Cardiac muscle cell (in vitro differentiated cells and primary cell): ENCODE measurements at regions not wholly inside any gene's neighbourhood (a gene's known extent, or its start where the extent isn't known, plus 50 kb on each side); places are given as distances from the start of the nearest gene placed in this dataset.

Experiments
- DNase-seq, 2 donors: peaks; one replicate each; pipeline versions ENCODE4 v3.0.0 to v3.0.0-alpha.2; 2010 to 2017; ENCODE audit warnings: low read depth in 1 of 2, low spot score in 1 of 2
- H3K27ac ChIP-seq: fragments of 200-600 bp; sonication (generic); 2 replicates; pipeline ENCODE4 v1.5.1; 2016
- H3K27me3 ChIP-seq: fragments of 200-600 bp; sonication (generic); 2 replicates; pipeline ENCODE4 v1.6.0; 2016; ENCODE audit warnings: control low read depth
- H3K36me3 ChIP-seq: fragments of 200-600 bp; sonication (generic); 2 replicates; pipeline ENCODE4 v1.5.1; 2016; ENCODE audit warnings: control low read depth
- H3K4me1 ChIP-seq: fragments of 200-600 bp; sonication (generic); 2 replicates; pipeline ENCODE4 v1.8.1; 2017; ENCODE audit warnings: low read depth, mild to moderate bottlenecking, mixed run types
- H3K4me3 ChIP-seq: fragments of 200-600 bp; sonication (generic); 2 replicates; pipeline ENCODE4 v1.5.1; 2016; ENCODE audit warnings: mild to moderate bottlenecking
- H3K9me3 ChIP-seq: fragments of 200-600 bp; sonication (generic); 2 replicates; pipeline ENCODE4 v1.5.1; 2017; ENCODE audit warnings: low read depth, mild to moderate bottlenecking, control low read depth
- TF ChIP-seq, protein P1 (sequence below): IDR thresholded peaks from 2 replicates; pipeline ENCODE4 v1.5.1; 2012; ENCODE audit warnings: low read depth, mild to moderate bottlenecking, low read length

DNA sequence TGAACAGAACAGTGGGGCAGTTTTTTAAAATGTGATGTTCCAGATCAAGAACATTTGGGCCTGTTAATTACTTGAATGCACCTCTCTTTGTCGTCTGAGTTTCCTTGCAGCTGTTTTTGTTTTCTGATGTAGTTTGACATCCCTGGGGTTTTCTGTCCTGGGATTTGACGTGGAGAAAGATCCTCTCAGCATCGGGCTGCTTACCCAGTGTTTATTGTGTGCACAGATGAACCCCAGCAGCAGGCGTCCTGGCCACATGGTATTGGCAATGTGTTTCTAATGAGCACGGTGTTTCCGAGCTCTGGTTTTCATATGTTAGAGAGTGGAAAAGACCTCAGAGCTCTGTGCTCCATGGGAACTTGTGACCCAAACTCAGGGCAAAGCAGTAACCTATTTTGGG is 191.1 kb upstream of the IRX3 start:
- Histone ChIP-seq H3K27ac (no peak overlapping the region), H3K36me3 (no peaks in the 10 kb centered on the region), H3K27me3 (no peaks in the 10 kb centered on the region), H3K4me1 (peaks cover 14% of the 10 kb centered on the region), H3K9me3 (no peaks in the 10 kb centered on the region), H3K4me3 (no peak overlapping the region)
- DNase-seq = no peak
- TF ChIP-seq, protein P1, sequence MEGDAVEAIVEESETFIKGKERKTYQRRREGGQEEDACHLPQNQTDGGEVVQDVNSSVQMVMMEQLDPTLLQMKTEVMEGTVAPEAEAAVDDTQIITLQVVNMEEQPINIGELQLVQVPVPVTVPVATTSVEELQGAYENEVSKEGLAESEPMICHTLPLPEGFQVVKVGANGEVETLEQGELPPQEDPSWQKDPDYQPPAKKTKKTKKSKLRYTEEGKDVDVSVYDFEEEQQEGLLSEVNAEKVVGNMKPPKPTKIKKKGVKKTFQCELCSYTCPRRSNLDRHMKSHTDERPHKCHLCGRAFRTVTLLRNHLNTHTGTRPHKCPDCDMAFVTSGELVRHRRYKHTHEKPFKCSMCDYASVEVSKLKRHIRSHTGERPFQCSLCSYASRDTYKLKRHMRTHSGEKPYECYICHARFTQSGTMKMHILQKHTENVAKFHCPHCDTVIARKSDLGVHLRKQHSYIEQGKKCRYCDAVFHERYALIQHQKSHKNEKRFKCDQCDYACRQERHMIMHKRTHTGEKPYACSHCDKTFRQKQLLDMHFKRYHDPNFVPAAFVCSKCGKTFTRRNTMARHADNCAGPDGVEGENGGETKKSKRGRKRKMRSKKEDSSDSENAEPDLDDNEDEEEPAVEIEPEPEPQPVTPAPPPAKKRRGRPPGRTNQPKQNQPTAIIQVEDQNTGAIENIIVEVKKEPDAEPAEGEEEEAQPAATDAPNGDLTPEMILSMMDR = no peak

DNA sequence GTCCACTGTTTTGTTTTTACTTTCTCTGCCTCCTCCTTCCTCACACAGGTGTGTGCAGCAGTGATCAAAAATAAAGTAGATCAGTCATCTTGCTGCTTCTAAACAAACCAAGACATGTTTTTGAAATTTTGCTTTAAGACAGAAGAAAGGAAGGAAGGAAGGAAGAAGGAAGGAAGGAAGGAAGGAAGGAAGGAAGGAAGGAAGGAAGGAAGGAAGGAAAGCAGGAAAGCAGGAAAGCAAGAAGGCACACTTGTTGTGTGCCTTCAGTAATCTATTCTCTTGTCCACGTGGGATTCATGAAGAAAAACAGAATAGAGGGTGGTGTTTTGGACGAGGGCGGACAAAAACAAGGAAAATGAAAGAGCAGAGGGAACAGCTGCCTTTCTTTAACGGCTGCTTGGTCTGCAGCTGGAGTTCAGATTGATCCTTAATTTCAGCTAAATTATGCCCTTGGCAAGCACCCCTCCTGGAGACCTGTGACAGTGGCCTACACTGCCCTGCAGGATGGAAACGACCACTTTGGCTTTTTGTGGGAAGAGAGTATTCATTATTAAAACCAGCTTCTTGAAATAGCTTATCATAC is 188.5 kb upstream of the IRX3 start:
- Histone ChIP-seq H3K9me3 (no peaks in the 10 kb centered on the region), H3K27me3 (no peaks in the 10 kb centered on the region), H3K27ac (no peak overlapping the region), H3K4me3 (no peak overlapping the region), H3K36me3 (no peaks in the 10 kb centered on the region), H3K4me1 (peaks cover 12% of the 10 kb centered on the region)
- no peak for DNase-seq
- TF ChIP-seq, protein P1 = no peak

DNA sequence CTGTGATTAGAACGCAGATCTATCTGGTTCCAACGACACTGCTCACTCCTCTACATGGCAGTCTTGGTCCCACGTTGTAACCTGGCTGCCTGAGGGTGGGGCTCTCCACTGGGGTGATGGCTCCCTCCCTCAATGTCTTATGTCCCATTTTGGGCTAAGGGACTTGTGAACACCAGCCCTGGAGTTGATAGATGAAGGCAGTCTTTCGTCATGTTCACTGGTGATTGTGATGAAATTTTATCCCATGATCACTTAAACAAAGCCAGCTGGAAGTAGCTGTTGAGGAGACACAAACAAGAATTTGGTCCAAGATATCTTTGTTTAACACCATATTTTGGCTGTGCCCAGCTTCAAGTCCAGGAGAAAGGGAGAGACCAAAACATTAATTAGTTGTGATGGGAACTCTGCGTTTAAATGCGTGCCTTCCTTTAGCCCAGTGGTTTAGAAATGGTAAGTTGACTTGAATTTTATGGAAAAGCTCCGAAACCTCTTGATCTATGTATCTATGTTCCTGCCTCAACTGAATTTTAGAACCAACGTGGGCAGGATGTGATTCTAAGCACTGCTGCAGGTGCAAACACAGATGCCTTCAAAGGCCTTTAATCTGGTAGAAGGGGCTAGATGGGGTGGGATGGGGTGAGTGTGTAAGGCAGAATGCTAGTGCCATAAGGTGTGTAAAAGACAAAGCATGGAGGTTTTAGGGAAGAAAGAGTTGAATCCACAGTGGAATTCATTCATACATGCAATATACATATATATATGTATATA is 186.8 kb upstream of the IRX3 start:
- H3K27ac ChIP-seq = no peak overlapping the region
- peaks cover 12% of the 10 kb centered on the region for H3K4me1 ChIP-seq
- H3K36me3 ChIP-seq = no peaks in the 10 kb centered on the region
- H3K27me3 ChIP-seq = no peaks in the 10 kb centered on the region
- H3K4me3 ChIP-seq = no peak overlapping the region
- TF ChIP-seq, protein P1 = no peak
- DNase-seq = no peak
- H3K9me3 ChIP-seq = no peaks in the 10 kb centered on the region

DNA sequence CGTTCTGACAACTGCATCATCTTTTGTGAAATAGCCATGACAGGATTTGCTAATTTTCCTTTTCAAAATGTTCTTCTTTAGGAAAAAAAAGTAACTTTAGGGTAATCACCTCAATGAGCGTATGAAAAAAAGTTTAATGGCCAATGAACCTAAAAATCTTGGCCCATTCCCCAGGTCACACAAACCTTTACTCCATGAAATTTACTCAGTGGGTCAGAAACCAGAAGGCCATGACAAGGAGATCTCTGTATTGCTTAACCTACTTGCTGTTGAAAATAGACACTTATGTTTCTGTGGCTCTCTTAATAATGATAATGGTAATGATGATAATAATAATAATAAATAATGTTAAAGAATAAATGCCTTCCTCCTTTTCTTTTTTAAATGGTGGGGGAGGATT is 180.8 kb upstream of the IRX3 start:
- Histone ChIP-seq H3K36me3 (no peaks in the 10 kb centered on the region), H3K9me3 (no peaks in the 10 kb centered on the region), H3K27ac (no peak overlapping the region), H3K27me3 (no peaks in the 10 kb centered on the region), H3K4me3 (no peak overlapping the region), H3K4me1 (peaks cover 24% of the 10 kb centered on the region)
- no peak for DNase-seq
- TF ChIP-seq, protein P1 = no peak

DNA sequence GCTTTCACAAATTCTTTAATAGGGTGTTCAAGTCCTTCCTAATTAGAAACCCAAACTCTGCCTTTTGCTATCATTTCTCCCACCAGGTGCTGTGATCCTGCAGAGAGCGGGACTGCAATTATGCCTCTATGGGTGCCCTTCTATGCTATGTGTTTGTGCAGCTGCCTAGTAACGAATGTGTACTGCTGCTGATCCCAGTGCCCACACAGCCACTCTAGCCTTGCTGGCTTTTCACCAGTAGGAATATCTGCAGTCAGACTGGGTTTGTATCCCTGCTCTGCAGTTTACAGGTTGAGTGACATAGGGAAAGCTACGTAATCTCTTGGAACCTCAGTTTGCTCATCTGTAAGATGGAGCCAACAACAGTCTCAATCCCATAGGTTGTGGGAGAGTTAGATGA is 179.6 kb upstream of the IRX3 start:
- Histone ChIP-seq H3K4me3 (no peak overlapping the region), H3K36me3 (no peaks in the 10 kb centered on the region), H3K27me3 (no peaks in the 10 kb centered on the region), H3K27ac (no peak overlapping the region), H3K4me1 (peaks cover 17% of the 10 kb centered on the region), H3K9me3 (no peaks in the 10 kb centered on the region)
- DNase-seq = no peak
- TF ChIP-seq, protein P1 = no peak
